IMR-90 (cell line): ENCODE measurements at regions not wholly inside any gene's neighbourhood (a gene's known extent, or its start where the extent isn't known, plus 50 kb on each side); places are given as distances from the start of the nearest gene placed in this dataset.

ENCODE experiments used
- ATAC-seq: fragments of 200-7000 bp; cut with Tn5 transposase; 2 replicates; pipeline ENCODE4 v1.9.1; 2020; ENCODE audit warnings: low read depth, mild to moderate bottlenecking, moderate library complexity
- BruUV-seq: library from RNA; stranded (reverse); fragments of 400-500 nt; replicated peaks from 2 replicates; lab custom pipeline; 2021; lab: Mats Ljungman, UMichigan
- CTCF ChIA-PET: fragments of 300-600 bp; formaldehyde crosslinking; extraction: SDS; loops from one replicate; lab custom pipeline; 2021; ENCODE audit warnings: antibody characterized with exemption; lab: Yijun Ruan, JAX
- POLR2A ChIA-PET: fragments of 300-600 bp; sonication (Branson Sonifier 250); formaldehyde crosslinking; loops from one replicate; lab custom pipeline; 2022; ENCODE audit warnings: antibody characterized with exemption; ENCODE audit not compliant: unreplicated experiment; lab: Charles Lee
- DNase-seq: peaks from one replicate; pipeline ENCODE4 v3.0.0; 2013
- H2AFZ ChIP-seq: replicated peaks from 2 replicates; pipeline ENCODE3; 2013; ENCODE audit warnings: low read length, mild to moderate bottlenecking; ENCODE audit not compliant: poor library complexity
- H2AK5ac ChIP-seq: 2 replicates; pipeline ENCODE4 v1.6.1; 2013; ENCODE audit warnings: low read depth, low read length, inconsistent platforms
- H2AK9ac ChIP-seq: replicated peaks from 2 replicates; pipeline ENCODE3; 2013; ENCODE audit warnings: mild to moderate bottlenecking, low read depth, low read length, moderate library complexity; ENCODE audit not compliant: poor library complexity
- H2BK120ac ChIP-seq: 2 replicates; pipeline ENCODE4 v1.6.1; 2013; ENCODE audit warnings: low read depth, low read length, inconsistent platforms
- H2BK15ac ChIP-seq: 3 replicates; pipeline ENCODE4 v1.6.1; 2013; ENCODE audit warnings: low read depth, low read length, inconsistent platforms
- H2BK20ac ChIP-seq: 2 replicates; pipeline ENCODE4 v1.6.1; 2013; ENCODE audit warnings: low read depth, mild to moderate bottlenecking, inconsistent platforms, low read length, moderate library complexity
- H2BK5ac ChIP-seq: 2 replicates; pipeline ENCODE4 v1.6.1; 2013; ENCODE audit warnings: mild to moderate bottlenecking, low read depth, low read length, inconsistent platforms; ENCODE audit not compliant: poor library complexity, severe bottlenecking
- H3K14ac ChIP-seq: replicated peaks from 2 replicates; pipeline ENCODE4 v1.6.1; 2013; ENCODE audit warnings: low read depth, low read length, inconsistent platforms
- H3K18ac ChIP-seq: 2 replicates; pipeline ENCODE4 v1.6.1; 2013; ENCODE audit warnings: low read depth, low read length, control low read depth
- H3K23ac ChIP-seq: 2 replicates; pipeline ENCODE4 v1.6.1; 2013; ENCODE audit warnings: low read depth, low read length, inconsistent platforms
- H3K27ac ChIP-seq: 2 replicates; pipeline ENCODE4 v1.5.1; 2013; ENCODE audit warnings: mild to moderate bottlenecking, control low read depth, low read length; ENCODE audit not compliant: insufficient read depth
- H3K27me3 ChIP-seq: 2 replicates; pipeline ENCODE4 v1.6.1; 2013; ENCODE audit warnings: low read length; ENCODE audit not compliant: control insufficient read depth, insufficient read depth
- H3K36me3 ChIP-seq: 2 replicates; pipeline ENCODE4 v1.6.1; 2013; ENCODE audit warnings: low read length, mixed read lengths; ENCODE audit not compliant: control insufficient read depth, insufficient read depth
- H3K4ac ChIP-seq: 2 replicates; pipeline ENCODE4 v1.6.1; 2013; ENCODE audit warnings: low read depth, low read length, inconsistent platforms
- H3K4me1 ChIP-seq: 2 replicates; pipeline ENCODE4 v1.6.1; 2013; ENCODE audit warnings: low read length, mixed read lengths; ENCODE audit not compliant: control insufficient read depth, insufficient read depth
- H3K4me2 ChIP-seq: 2 replicates; pipeline ENCODE4 v1.6.1; 2013; ENCODE audit warnings: low read depth, mild to moderate bottlenecking, control low read depth, low read length, moderate library complexity
- H3K4me3 ChIP-seq: 2 replicates; pipeline ENCODE4 v1.5.1; 2013; ENCODE audit warnings: low read depth, mild to moderate bottlenecking, control low read depth, low read length, moderate library complexity; ENCODE audit not compliant: insufficient read depth
- H3K56ac ChIP-seq: 2 replicates; pipeline ENCODE4 v1.6.1; 2013; ENCODE audit warnings: low read length, inconsistent platforms; ENCODE audit not compliant: insufficient read depth; ENCODE audit errors: extremely low read depth
- H3K79me1 ChIP-seq, 2 experiments: 2 replicates each; pipeline ENCODE4 v1.6.1; 2013; ENCODE audit warnings: low read length in 2 of 2, inconsistent platforms in 1 of 2, low read depth in 1 of 2
- H3K9ac ChIP-seq: 2 replicates; pipeline ENCODE4 v1.6.1; 2013; ENCODE audit warnings: low read depth, low read length, control low read depth
- H3K9me1 ChIP-seq: 2 replicates; pipeline ENCODE4 v1.6.1; 2013; ENCODE audit warnings: low read length, inconsistent platforms; ENCODE audit not compliant: insufficient read depth
- H3K9me3 ChIP-seq: 2 replicates; pipeline ENCODE4 v1.6.1; 2013; ENCODE audit warnings: low read length; ENCODE audit not compliant: control insufficient read depth, insufficient read depth
- H4K20me1 ChIP-seq: 2 replicates; pipeline ENCODE4 v1.6.1; 2013; ENCODE audit warnings: low read length, inconsistent platforms; ENCODE audit not compliant: insufficient read depth
- H4K5ac ChIP-seq: 2 replicates; pipeline ENCODE4 v1.6.1; 2013; ENCODE audit warnings: mild to moderate bottlenecking, low read depth, low read length, control low read depth
- H4K8ac ChIP-seq, 2 experiments: 2 replicates each; pipeline ENCODE4 v1.6.1; 2013; ENCODE audit warnings: low read depth in 2 of 2, low read length in 2 of 2, control low read depth in 1 of 2, inconsistent platforms in 1 of 2
- H4K91ac ChIP-seq: 2 replicates; pipeline ENCODE4 v1.6.1; 2013; ENCODE audit warnings: low read depth, low read length, inconsistent platforms; ENCODE audit not compliant: insufficient read depth
- CHD1 ChIP-seq: IDR thresholded peaks from 2 replicates; pipeline ENCODE4 v1.6.1; 2012; ENCODE audit warnings: low read depth, low read length, improper control_type of control experiment
- FOS ChIP-seq: fragments of 150-350 bp; IDR thresholded peaks from 2 replicates; pipeline ENCODE4 v1.6.1; 2016; ENCODE audit warnings: low read depth, low read length
- MAFK ChIP-seq: IDR thresholded peaks from 2 replicates; pipeline ENCODE4 v1.6.1; 2012; ENCODE audit warnings: low read depth, low read length, improper control_type of control experiment
- MAZ ChIP-seq: IDR thresholded peaks from 2 replicates; pipeline ENCODE4 v1.6.1; 2012; ENCODE audit warnings: low read depth, mild to moderate bottlenecking, low read length, improper control_type of control experiment, moderate library complexity, borderline replicate concordance
- NFE2L2 ChIP-seq: fragments of 150-350 bp; IDR thresholded peaks from 2 replicates; pipeline ENCODE4 v1.6.1; 2016; ENCODE audit warnings: low read depth, mild to moderate bottlenecking, low read length
- POLR2A ChIP-seq: IDR thresholded peaks from 2 replicates; pipeline ENCODE4 v1.6.1; 2012; ENCODE audit warnings: mild to moderate bottlenecking, low read depth, low read length
- RAD21 ChIP-seq: IDR thresholded peaks from 2 replicates; pipeline ENCODE4 v1.6.1; 2012; ENCODE audit warnings: low read length, improper control_type of control experiment
- RCOR1 ChIP-seq: IDR thresholded peaks from 2 replicates; pipeline ENCODE4 v1.6.1; 2012; ENCODE audit warnings: mild to moderate bottlenecking, low read length, improper control_type of control experiment; ENCODE audit not compliant: insufficient replicate concordance
- SMC3 ChIP-seq: fragments of 150-350 bp; IDR thresholded peaks from 2 replicates; pipeline ENCODE4 v1.6.1; 2016; ENCODE audit warnings: low read depth, mild to moderate bottlenecking, antibody characterized with exemption, low read length, moderate library complexity
- WGBS, 2 experiments: methylation state at CpG; one replicate each; pipeline versions ENCODE4 v1.1.5 to v1.1.7; 2013; ENCODE audit warnings: missing lambda C conversion rate in 2 of 2; ENCODE audit not compliant: insufficient read length in 1 of 2; ENCODE audit errors: extremely low coverage in 2 of 2; 5-methylcytosine and 5-hydroxymethylcytosine counted together
- dilution Hi-C: fragments of 300-500 bp; cut with HindIII; formaldehyde crosslinking; loops from one replicate; pipeline ENCODE4 v1.14.3; 2018; ENCODE audit warnings: low sequenced_read_pairs; ENCODE audit not compliant: unreplicated experiment
- in situ Hi-C: fragments of 300-500 bp; cut with MboI; formaldehyde crosslinking; loops from 3 replicates; pipeline ENCODE4 v1.14.3; 2019; ENCODE audit warnings: low sequenced_read_pairs, inconsistent platforms, mixed read lengths
- intact Hi-C: fragments of 100-400 bp; cut with micrococcal nuclease; formaldehyde crosslinking; loops from 2 replicates; pipeline ENCODE4 v1.10.0; 2022
- TF ChIP-seq, protein P1 (sequence below): fragments of 150-350 bp; IDR thresholded peaks from 2 replicates; pipeline ENCODE4 v1.6.1; 2016; ENCODE audit warnings: low read depth, mild to moderate bottlenecking, low read length, moderate library complexity, borderline replicate concordance

DNA sequence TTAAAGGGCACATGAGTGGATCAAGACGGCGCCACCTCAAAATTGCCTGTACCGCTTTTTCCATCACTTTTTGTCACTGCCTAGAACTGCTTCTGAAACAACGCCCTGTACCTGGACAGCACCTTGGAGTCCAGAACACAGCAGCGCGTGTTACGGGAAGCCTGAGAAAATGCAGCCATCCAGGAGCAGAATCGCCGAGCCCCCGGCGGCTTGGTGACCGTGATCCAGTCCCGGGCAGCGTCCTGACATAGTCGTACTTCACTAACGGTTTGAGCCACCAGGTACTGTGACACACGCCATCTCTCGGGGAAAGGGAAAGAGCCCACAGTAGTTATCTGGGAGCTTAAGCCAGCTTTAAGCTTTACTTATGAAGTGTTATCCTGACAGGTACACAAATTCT, 168.9 kb upstream of the SALL3 start:
- dilution Hi-C loops: no loop called here
- Histone ChIP-seq H2BK5ac (no peak overlapping the region), H4K5ac (no peak overlapping the region), H4K20me1 (no peaks in the 10 kb centered on the region), H2AK9ac (no peak overlapping the region), H3K36me3 (no peaks in the 10 kb centered on the region), H3K27ac (no peak overlapping the region), H3K18ac (no peak overlapping the region), H2BK20ac (no peak overlapping the region), H2AFZ (no peak overlapping the region), H3K27me3 (no peaks in the 10 kb centered on the region), H3K9me3 (peaks cover 46% of the 10 kb centered on the region), H3K79me1 (no peaks in the 10 kb centered on the region), H2BK120ac (no peak overlapping the region), H3K56ac (no peak overlapping the region), H3K4me1 (no peaks in the 10 kb centered on the region), H3K4me3 (no peak overlapping the region), H3K4me2 (no peak overlapping the region), H3K9me1 (no peaks in the 10 kb centered on the region), H3K23ac (no peak overlapping the region), H2AK5ac (no peak overlapping the region), H2BK15ac (no peak overlapping the region), H4K91ac (no peak overlapping the region), H3K4ac (no peak overlapping the region), H4K8ac (no peak overlapping the region), H3K14ac (no peak overlapping the region), H3K9ac (no peak overlapping the region)
- no peak for ATAC-seq
- BruUV-seq: no TSS peak
- POLR2A ChIA-PET: no interaction called here
- in situ Hi-C loops: no loop called here
- TF ChIP-seq RCOR1 (no peak), FOS (no peak), RAD21 (no peak), MAFK (no peak), SMC3 (no peak), NFE2L2 (no peak), POLR2A (no peak), CHD1 (no peak), MAZ (no peak)
- TF ChIP-seq, protein P1, sequence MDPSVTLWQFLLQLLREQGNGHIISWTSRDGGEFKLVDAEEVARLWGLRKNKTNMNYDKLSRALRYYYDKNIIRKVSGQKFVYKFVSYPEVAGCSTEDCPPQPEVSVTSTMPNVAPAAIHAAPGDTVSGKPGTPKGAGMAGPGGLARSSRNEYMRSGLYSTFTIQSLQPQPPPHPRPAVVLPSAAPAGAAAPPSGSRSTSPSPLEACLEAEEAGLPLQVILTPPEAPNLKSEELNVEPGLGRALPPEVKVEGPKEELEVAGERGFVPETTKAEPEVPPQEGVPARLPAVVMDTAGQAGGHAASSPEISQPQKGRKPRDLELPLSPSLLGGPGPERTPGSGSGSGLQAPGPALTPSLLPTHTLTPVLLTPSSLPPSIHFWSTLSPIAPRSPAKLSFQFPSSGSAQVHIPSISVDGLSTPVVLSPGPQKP: no peak
- intact Hi-C loops: no loop called here
- WGBS, 2 experiments: 97% methylated on average over 11 of the region's 18 CpGs; no CpG with 5 or more reads in 1 of the 2 experiments
- CTCF ChIA-PET: no interaction called here
- DNase-seq: no peak
